ENCODE measurements at regions not wholly inside any gene's neighbourhood (a gene's known extent, or its start where the extent isn't known, plus 50 kb on each side); places are given as distances from the start of the nearest gene placed in this dataset.

DNA sequence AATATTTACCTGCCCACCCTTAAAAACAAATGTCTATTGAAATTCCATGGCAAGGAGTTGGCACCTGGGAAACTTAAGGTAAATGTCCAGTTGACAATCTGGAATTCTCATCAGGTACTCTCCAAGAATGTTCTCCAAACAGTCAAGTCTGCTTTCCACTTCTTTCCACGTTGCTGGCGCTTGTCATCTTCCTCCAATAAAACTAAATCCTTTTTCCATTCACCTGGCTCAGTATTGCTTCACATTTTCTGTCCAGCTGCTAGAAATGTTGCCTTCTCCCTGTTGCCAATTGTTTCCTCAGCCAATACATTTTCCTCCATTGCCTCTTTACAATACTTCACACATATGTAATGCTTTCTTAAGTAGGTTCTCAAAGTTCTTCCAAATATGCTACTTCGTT, 1288.1 kb upstream of the MAP3K7 start:
- POLR2A ChIA-PET (ENCODE audit: low non-redundant PET): no interaction called here
- H3K9me3 ChIP-seq (ENCODE audit: low read depth, low read length, poor library complexity, severe bottlenecking): no peaks in the 10 kb centered on the region
- TF ChIP-seq EZH2 (IDR thresholded peaks at IDR 0.05; ENCODE audit: borderline replicate concordance, low read depth, low read length, poor library complexity, severe bottlenecking): no peak
- TF ChIP-seq, protein P1, sequence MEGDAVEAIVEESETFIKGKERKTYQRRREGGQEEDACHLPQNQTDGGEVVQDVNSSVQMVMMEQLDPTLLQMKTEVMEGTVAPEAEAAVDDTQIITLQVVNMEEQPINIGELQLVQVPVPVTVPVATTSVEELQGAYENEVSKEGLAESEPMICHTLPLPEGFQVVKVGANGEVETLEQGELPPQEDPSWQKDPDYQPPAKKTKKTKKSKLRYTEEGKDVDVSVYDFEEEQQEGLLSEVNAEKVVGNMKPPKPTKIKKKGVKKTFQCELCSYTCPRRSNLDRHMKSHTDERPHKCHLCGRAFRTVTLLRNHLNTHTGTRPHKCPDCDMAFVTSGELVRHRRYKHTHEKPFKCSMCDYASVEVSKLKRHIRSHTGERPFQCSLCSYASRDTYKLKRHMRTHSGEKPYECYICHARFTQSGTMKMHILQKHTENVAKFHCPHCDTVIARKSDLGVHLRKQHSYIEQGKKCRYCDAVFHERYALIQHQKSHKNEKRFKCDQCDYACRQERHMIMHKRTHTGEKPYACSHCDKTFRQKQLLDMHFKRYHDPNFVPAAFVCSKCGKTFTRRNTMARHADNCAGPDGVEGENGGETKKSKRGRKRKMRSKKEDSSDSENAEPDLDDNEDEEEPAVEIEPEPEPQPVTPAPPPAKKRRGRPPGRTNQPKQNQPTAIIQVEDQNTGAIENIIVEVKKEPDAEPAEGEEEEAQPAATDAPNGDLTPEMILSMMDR (conservative IDR thresholded peaks at IDR 0.05; ENCODE audit: low read depth, low read length): no peak
- H3K4me1 ChIP-seq (ENCODE audit: insufficient read depth, low read length, poor library complexity, severe bottlenecking): no peaks in the 10 kb centered on the region
- CTCF ChIA-PET: interaction anchor here (0.6 kb wide), 1 partner anchor 11 kb away, joined by 3 read pairs; no protein-coding TSS in a partner anchor
- H3K4me3 ChIP-seq (ENCODE audit: low read depth, low read length, poor library complexity, severe bottlenecking): no peak overlapping the region
- no peaks in the 10 kb centered on the region for H3K27me3 ChIP-seq (replicated peaks; ENCODE audit: insufficient read depth, low read depth, low read length, poor library complexity)
- H3K36me3 ChIP-seq (ENCODE audit: insufficient read depth, low read length, poor library complexity, severe bottlenecking): no peaks in the 10 kb centered on the region
- DNase-seq (ENCODE audit: low spot score): no peak
- no peak overlapping the region for H3K27ac ChIP-seq (ENCODE audit: low read depth, low read length, poor library complexity, severe bottlenecking)
- BruUV-seq (replicated peaks): no TSS peak
- intact Hi-C loops (cut with micrococcal nuclease; ENCODE audit: unreplicated experiment): no loop called here

DNA sequence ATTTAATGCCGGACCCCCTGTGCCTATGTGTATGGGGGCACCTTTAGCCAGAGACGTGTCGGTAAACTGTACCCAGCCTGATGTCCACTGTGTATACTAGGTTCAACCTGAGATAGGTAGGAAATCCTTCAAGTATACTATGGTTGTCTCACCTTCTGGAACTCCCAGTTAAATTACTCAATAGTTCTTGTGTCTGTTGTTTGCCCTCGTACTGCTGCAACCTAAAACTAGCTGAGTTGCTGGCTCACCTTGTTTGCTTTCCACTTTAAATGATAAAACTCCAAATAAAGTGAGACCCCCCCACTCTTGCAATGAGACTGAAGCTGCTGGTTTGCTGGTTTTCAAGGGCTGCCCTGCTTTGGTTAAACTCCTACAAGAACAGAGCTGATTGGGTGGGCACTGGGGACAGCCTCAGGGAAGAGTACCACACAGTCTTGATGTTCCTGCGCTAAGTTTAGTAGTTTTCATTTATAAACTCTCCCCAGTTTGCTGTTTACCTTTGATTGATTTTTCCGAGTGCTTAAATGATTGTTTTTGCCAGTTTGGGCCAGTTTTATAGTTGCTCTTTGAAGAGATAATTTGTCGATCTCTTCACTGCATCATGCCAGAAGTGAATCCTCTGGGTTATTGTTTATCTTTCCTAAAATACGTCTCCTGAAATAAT, 1281.8 kb upstream of the MAP3K7 start:
- no TSS peak for BruUV-seq (replicated peaks)
- H3K4me1 ChIP-seq (ENCODE audit: insufficient read depth, low read length, poor library complexity, severe bottlenecking): no peaks in the 10 kb centered on the region
- DNase-seq (ENCODE audit: low spot score): no peak
- ChIA-PET CTCF (no interaction called here), POLR2A (ENCODE audit: low non-redundant PET) (no interaction called here)
- H3K27ac ChIP-seq (ENCODE audit: low read depth, low read length, poor library complexity, severe bottlenecking): no peak overlapping the region
- H3K4me3 ChIP-seq (ENCODE audit: low read depth, low read length, poor library complexity, severe bottlenecking): no peak overlapping the region
- H3K9me3 ChIP-seq (ENCODE audit: low read depth, low read length, poor library complexity, severe bottlenecking): no peaks in the 10 kb centered on the region
- no peaks in the 10 kb centered on the region for H3K27me3 ChIP-seq (replicated peaks; ENCODE audit: insufficient read depth, low read depth, low read length, poor library complexity)
- TF ChIP-seq, protein P1 (conservative IDR thresholded peaks at IDR 0.05; ENCODE audit: low read depth, low read length): no peak
- TF ChIP-seq EZH2 (IDR thresholded peaks at IDR 0.05; ENCODE audit: borderline replicate concordance, low read depth, low read length, poor library complexity, severe bottlenecking): no peak
- intact Hi-C loops (cut with micrococcal nuclease; ENCODE audit: unreplicated experiment): no loop called here
- no peaks in the 10 kb centered on the region for H3K36me3 ChIP-seq (ENCODE audit: insufficient read depth, low read length, poor library complexity, severe bottlenecking)

DNA sequence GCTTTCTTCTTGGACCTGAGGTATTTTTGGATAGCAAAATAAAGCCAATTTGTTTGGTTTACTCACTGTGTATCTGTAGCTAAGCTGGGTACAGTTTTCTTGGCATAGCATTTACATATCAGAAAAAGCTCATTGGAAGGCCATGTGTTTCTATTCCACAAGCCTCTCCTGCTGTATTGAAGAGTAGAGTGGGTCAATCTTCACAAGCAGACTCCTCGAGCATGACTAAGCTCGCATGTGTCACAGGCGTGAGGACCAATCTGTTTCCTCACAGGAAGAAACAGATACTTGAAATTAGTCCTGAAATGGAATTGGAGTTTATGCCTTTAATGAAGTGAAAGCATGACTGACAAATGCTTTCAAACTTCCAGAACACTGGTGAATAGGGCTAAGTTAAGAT, 1279.0 kb upstream of the MAP3K7 start:
- Histone ChIP-seq H3K4me1 (ENCODE audit: insufficient read depth, low read length, poor library complexity, severe bottlenecking) (no peaks in the 10 kb centered on the region), H3K36me3 (ENCODE audit: insufficient read depth, low read length, poor library complexity, severe bottlenecking) (no peaks in the 10 kb centered on the region), H3K9me3 (ENCODE audit: low read depth, low read length, poor library complexity, severe bottlenecking) (no peaks in the 10 kb centered on the region), H3K27ac (ENCODE audit: low read depth, low read length, poor library complexity, severe bottlenecking) (no peak overlapping the region), H3K4me3 (ENCODE audit: low read depth, low read length, poor library complexity, severe bottlenecking) (no peak overlapping the region), H3K27me3 (replicated peaks; ENCODE audit: insufficient read depth, low read depth, low read length, poor library complexity) (no peaks in the 10 kb centered on the region)
- no peak for TF ChIP-seq EZH2 (IDR thresholded peaks at IDR 0.05; ENCODE audit: borderline replicate concordance, low read depth, low read length, poor library complexity, severe bottlenecking)
- TF ChIP-seq, protein P1 (conservative IDR thresholded peaks at IDR 0.05; ENCODE audit: low read depth, low read length): no peak
- intact Hi-C loops (cut with micrococcal nuclease; ENCODE audit: unreplicated experiment): no loop called here
- ChIA-PET CTCF (no interaction called here), POLR2A (ENCODE audit: low non-redundant PET) (interaction anchor here (0.7 kb wide), 1 partner anchor 424 kb away, joined by 12 read pairs; no protein-coding TSS in a partner anchor)
- no TSS peak for BruUV-seq (replicated peaks)
- no peak for DNase-seq (ENCODE audit: low spot score)

All from A673 (cell line).